IPS-20b (cell line): ENCODE measurements at regions not wholly inside any gene's neighbourhood (a gene's known extent, or its start where the extent isn't known, plus 50 kb on each side); places are given as distances from the start of the nearest gene placed in this dataset.
A peak's percentile ranks its signal among the peaks of the same experiment; 100 is the strongest.
"Not testable (repeated sequence)": the region's sequence is repeated elsewhere in the genome, so short reads cannot be mapped to it uniquely, and the experiment has no call there.

Experiments used
- H3K27ac ChIP-seq: one replicate; pipeline ENCODE4 v1.5.1; 2013; ENCODE audit warnings: low read length
- H3K27me3 ChIP-seq: 2 replicates; pipeline ENCODE4 v1.6.1; 2013; ENCODE audit warnings: mild to moderate bottlenecking, low read length, inconsistent platforms; ENCODE audit not compliant: insufficient read depth
- H3K36me3 ChIP-seq: 2 replicates; pipeline ENCODE4 v1.6.1; 2013; ENCODE audit warnings: low read depth, mild to moderate bottlenecking, inconsistent platforms, low read length, moderate library complexity; ENCODE audit not compliant: insufficient read depth
- H3K4me1 ChIP-seq: 2 replicates; pipeline ENCODE4 v1.6.1; 2013; ENCODE audit warnings: mild to moderate bottlenecking, control low read depth, inconsistent platforms, low read length, moderate library complexity; ENCODE audit not compliant: insufficient read depth
- H3K4me3 ChIP-seq: 2 replicates; pipeline ENCODE4 v1.5.1; 2013; ENCODE audit warnings: mild to moderate bottlenecking, low read length, inconsistent platforms
- H3K9ac ChIP-seq: 2 replicates; pipeline ENCODE4 v1.6.1; 2013; ENCODE audit warnings: low read depth, mild to moderate bottlenecking, inconsistent platforms, low read length, moderate library complexity
- H3K9me3 ChIP-seq: 2 replicates; pipeline ENCODE4 v1.6.1; 2013; ENCODE audit warnings: mild to moderate bottlenecking, low read depth, low read length, inconsistent platforms; ENCODE audit not compliant: insufficient read depth

DNA sequence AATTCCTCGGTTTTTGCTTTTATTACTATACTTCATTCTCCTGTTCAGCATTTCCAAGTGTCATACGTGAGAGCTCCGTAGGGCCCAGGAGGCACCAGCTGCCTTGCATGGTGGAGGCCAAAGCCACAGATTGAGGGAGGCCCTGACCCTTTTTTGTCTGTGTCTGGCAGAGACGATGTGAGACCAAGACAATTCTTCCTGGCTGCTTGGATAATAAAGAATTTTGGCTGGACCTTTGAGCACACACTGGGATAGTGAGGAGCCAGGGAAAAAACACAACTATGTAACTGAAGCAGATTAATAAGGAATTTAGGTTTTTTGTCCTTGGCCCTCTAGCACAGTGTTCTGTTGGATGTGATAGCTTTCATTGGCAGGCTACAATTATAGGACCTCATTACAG, 161.0 kb downstream of the CPXCR1 start:
- H3K36me3 ChIP-seq = no peaks in the 10 kb centered on the region
- H3K27me3 ChIP-seq = no peaks in the 10 kb centered on the region
- no peak overlapping the region for H3K9ac ChIP-seq
- no peak overlapping the region for H3K4me3 ChIP-seq
- no peak overlapping the region for H3K27ac ChIP-seq
- no peaks in the 10 kb centered on the region for H3K4me1 ChIP-seq
- H3K9me3 ChIP-seq = no peaks in the 10 kb centered on the region

DNA sequence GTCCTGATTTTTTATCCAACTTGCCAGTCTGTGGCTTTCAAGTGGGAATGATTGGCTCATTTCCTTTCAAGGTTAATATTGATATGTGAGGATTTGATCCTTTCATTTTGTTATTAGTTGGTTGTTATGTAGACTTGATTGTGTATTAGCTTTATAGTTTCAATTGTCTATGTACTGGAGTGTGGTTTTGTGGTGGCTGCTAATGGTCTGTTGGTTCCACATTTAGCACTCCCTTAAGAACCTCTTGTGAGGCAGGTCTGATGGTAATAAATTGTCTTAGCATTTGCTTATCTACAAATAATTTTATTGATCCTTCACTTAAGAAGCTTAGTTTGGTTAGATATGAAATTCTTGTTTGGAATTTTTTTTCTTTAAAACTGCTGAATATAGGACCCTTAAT, 190.6 kb downstream of the CPXCR1 start:
- H3K4me1 ChIP-seq = no peaks in the 10 kb centered on the region
- no peak overlapping the region for H3K4me3 ChIP-seq
- H3K36me3 ChIP-seq = no peaks in the 10 kb centered on the region
- H3K9me3 ChIP-seq = no peaks in the 10 kb centered on the region
- no peaks in the 10 kb centered on the region for H3K27me3 ChIP-seq
- no peak overlapping the region for H3K9ac ChIP-seq
- no peak overlapping the region for H3K27ac ChIP-seq

DNA sequence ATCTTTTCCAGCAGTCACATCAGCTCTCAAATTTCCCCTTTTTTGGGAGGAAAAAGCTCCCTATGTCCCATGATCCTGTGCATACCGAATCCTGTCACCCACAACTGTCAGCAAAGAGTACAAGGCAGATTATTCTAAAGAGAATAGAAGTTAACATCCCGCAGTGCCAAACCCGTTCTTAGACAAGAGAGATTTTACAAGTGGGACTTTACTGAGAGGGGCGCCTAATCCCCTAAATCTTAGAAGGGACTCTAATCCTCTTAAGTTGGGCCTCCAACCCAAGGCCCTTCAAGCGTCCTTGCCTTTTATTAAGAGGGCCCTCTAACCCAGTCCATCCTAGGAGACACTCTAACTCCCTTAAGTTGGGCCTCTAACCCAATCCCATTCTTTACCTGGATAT, 193.9 kb downstream of the CPXCR1 start:
- Histone ChIP-seq H3K36me3 (no peaks in the 10 kb centered on the region), H3K9me3 (no peaks in the 10 kb centered on the region), H3K4me1 (no peaks in the 10 kb centered on the region), H3K27ac (no peak overlapping the region), H3K9ac (no peak overlapping the region), H3K4me3 (no peak overlapping the region), H3K27me3 (no peaks in the 10 kb centered on the region)

GRCh38 chrX:88944661-88945060, 197.6 kb downstream of the CPXCR1 start:
- H3K27me3 ChIP-seq = no peaks in the 10 kb centered on the region
- no peaks in the 10 kb centered on the region for H3K4me1 ChIP-seq
- H3K36me3 ChIP-seq = no peaks in the 10 kb centered on the region
- no peak overlapping the region for H3K9ac ChIP-seq
- H3K9me3 ChIP-seq = no peaks in the 10 kb centered on the region
- H3K4me3 ChIP-seq = no peak overlapping the region
- H3K27ac ChIP-seq = no peak overlapping the region

DNA sequence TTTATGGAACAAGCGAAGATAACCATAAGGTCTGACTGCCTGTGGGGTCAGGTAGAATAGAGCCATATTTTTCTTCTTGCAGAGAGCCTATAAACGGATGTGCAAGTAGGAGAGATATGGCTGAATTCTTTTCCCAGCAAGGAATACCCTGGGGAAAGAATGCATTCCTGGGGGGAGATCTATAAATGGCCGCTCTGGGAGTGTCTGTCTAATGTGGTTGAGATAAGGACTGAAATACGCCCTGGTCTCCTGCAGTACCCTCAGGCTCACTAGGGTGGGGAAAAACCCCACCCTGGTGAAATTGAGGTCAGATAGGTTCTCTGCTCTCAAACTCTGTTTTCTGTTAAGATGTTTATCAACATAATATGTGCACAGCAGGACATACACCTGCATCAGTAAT, 209.0 kb downstream of the CPXCR1 start:
- not testable (repeated sequence) for H3K27me3 ChIP-seq, H3K9ac ChIP-seq, H3K27ac ChIP-seq, H3K36me3 ChIP-seq, H3K4me1 ChIP-seq, H3K4me3 ChIP-seq, H3K9me3 ChIP-seq

GRCh38 chrX:88977835-88978234, 230.8 kb downstream of the CPXCR1 start:
- Histone ChIP-seq H3K4me1 (peaks cover 6% of the 10 kb centered on the region; the same call in 1 of the 2 replicates), H3K27ac (no peak overlapping the region), H3K36me3 (no peaks in the 10 kb centered on the region), H3K4me3 (no peak overlapping the region), H3K9me3 (no peaks in the 10 kb centered on the region), H3K9ac (no peak overlapping the region), H3K27me3 (no peaks in the 10 kb centered on the region)

GRCh38 chrX:88982183-88982582, 235.2 kb downstream of the CPXCR1 start:
- no peaks in the 10 kb centered on the region for H3K36me3 ChIP-seq
- peak overlapping the region; percentile 81 for H3K27ac ChIP-seq
- H3K4me1 ChIP-seq = peaks cover 20% of the 10 kb centered on the region
- no peaks in the 10 kb centered on the region for H3K9me3 ChIP-seq
- no peak overlapping the region for H3K4me3 ChIP-seq
- peak overlapping the region; percentile 73; the same call in 1 of the 2 replicates for H3K9ac ChIP-seq
- no peaks in the 10 kb centered on the region for H3K27me3 ChIP-seq

GRCh38 chrX:88982933-88983332, 235.9 kb downstream of the CPXCR1 start:
- Histone ChIP-seq H3K4me1 (peaks cover 20% of the 10 kb centered on the region), H3K27me3 (no peaks in the 10 kb centered on the region), H3K27ac (peak overlapping the region; percentile 83), H3K4me3 (no peak overlapping the region), H3K36me3 (no peaks in the 10 kb centered on the region), H3K9me3 (no peaks in the 10 kb centered on the region), H3K9ac (peak overlapping the region; percentile 73)

- Histone ChIP-seq H3K4me1 (peaks cover 37% of the 10 kb centered on the region), H3K9me3 (no peaks in the 10 kb centered on the region), H3K4me3 (no peak overlapping the region), H3K36me3 (no peaks in the 10 kb centered on the region), H3K27me3 (no peaks in the 10 kb centered on the region), H3K9ac (peak overlapping the region; percentile 53; the same call in 1 of the 2 replicates), H3K27ac (no peak overlapping the region)
Measured at GRCh38 chrX:88988796-88989195, 241.8 kb downstream of the CPXCR1 start.

- Histone ChIP-seq H3K9ac (peak overlapping the region; percentile 72; the same call in 1 of the 2 replicates), H3K36me3 (no peaks in the 10 kb centered on the region), H3K4me1 (peaks cover 28% of the 10 kb centered on the region), H3K27ac (peak overlapping the region; percentile 91), H3K27me3 (no peaks in the 10 kb centered on the region), H3K9me3 (no peaks in the 10 kb centered on the region), H3K4me3 (peak overlapping the region; percentile 46; the same call in 1 of the 2 replicates)
Measured at GRCh38 chrX:88990882-88991582, 244.0 kb downstream of the CPXCR1 start.

DNA sequence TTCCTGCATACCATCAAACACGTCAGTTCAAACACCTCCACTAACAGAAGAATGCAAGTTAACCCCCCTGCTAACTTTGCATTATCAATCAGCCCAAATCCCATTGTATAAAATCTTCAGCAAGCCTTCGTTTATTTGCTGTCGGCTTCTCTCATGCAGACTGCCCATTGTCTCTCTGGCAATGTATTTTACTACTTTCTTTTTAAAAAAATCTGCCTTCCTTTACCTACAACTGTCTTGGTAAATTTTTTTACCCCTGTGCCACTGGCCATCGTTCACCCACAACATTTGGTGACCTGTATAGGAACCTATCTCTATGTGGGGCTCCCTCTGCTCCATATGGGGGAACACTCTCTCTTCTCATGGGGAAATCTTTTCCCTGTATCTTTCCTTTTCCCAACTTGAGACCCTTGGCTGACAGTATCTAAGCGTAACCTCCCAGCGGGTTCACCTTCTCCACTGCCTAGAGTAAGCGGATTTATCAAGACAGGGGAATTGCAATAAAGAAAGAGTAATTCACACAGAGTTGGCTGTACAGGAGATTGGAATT, 244.6 kb downstream of the CPXCR1 start:
- peak overlapping the region; percentile 21; the same call in 1 of the 2 replicates for H3K4me3 ChIP-seq
- no peaks in the 10 kb centered on the region for H3K27me3 ChIP-seq

GRCh38 chrX:89021964-89022363, 274.9 kb downstream of the CPXCR1 start:
- no peaks in the 10 kb centered on the region for H3K9me3 ChIP-seq
- H3K4me3 ChIP-seq = no peak overlapping the region
- no peak overlapping the region for H3K27ac ChIP-seq
- H3K27me3 ChIP-seq = no peaks in the 10 kb centered on the region
- H3K36me3 ChIP-seq = no peaks in the 10 kb centered on the region
- H3K9ac ChIP-seq = no peak overlapping the region
- no peaks in the 10 kb centered on the region for H3K4me1 ChIP-seq

More for the DNA sequence above, 244.6 kb downstream of the CPXCR1 start:
- peak overlapping the region; percentile 72 for H3K9ac ChIP-seq
- no peaks in the 10 kb centered on the region for H3K36me3 ChIP-seq
- peak overlapping the region; percentile 91 for H3K27ac ChIP-seq
- H3K9me3 ChIP-seq = no peaks in the 10 kb centered on the region; the same call in 1 of the 2 replicates
- peaks cover 28% of the 10 kb centered on the region for H3K4me1 ChIP-seq
